ENCODE measurements at regions not wholly inside any gene's neighbourhood (a gene's known extent, or its start where the extent isn't known, plus 50 kb on each side); places are given as distances from the start of the nearest gene placed in this dataset.
"Not testable (repeated sequence)": the region's sequence is repeated elsewhere in the genome, so short reads cannot be mapped to it uniquely, and the experiment has no call there.

DNA sequence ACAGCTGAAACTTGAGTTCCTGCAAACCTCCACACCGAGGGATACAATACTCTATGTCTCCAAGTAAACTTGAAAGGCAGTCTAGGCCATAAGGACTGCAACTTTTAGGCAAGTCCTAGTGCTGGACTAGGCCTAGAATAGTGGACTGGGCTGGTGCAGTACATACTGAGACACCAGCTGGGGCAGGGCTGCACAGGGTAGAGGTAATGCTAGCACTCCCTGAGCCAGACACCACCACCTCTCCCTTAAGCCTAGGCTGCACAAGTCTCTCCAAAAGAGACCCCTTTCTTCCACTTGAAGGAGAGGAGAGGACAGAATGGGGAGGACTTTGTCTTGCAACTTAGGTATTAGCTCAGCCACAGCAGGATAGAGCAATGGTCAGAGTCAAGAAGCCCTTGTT, 65.7 kb upstream of the PTPRK start:
- TF ChIP-seq ZFX (IDR thresholded peaks at IDR 0.05) = no peak
- TF ChIP-seq, protein P1, sequence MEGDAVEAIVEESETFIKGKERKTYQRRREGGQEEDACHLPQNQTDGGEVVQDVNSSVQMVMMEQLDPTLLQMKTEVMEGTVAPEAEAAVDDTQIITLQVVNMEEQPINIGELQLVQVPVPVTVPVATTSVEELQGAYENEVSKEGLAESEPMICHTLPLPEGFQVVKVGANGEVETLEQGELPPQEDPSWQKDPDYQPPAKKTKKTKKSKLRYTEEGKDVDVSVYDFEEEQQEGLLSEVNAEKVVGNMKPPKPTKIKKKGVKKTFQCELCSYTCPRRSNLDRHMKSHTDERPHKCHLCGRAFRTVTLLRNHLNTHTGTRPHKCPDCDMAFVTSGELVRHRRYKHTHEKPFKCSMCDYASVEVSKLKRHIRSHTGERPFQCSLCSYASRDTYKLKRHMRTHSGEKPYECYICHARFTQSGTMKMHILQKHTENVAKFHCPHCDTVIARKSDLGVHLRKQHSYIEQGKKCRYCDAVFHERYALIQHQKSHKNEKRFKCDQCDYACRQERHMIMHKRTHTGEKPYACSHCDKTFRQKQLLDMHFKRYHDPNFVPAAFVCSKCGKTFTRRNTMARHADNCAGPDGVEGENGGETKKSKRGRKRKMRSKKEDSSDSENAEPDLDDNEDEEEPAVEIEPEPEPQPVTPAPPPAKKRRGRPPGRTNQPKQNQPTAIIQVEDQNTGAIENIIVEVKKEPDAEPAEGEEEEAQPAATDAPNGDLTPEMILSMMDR (conservative IDR thresholded peaks at IDR 0.05) = no peak
- H3K27ac ChIP-seq = no peak overlapping the region

- no peak overlapping the region for H3K27ac ChIP-seq
- TF ChIP-seq ZFX (IDR thresholded peaks at IDR 0.05) = no peak
- TF ChIP-seq, protein P1 (conservative IDR thresholded peaks at IDR 0.05) = no peak
Observed at GRCh38 chr6:128580224-128581110, 60.1 kb upstream of the PTPRK start.

DNA sequence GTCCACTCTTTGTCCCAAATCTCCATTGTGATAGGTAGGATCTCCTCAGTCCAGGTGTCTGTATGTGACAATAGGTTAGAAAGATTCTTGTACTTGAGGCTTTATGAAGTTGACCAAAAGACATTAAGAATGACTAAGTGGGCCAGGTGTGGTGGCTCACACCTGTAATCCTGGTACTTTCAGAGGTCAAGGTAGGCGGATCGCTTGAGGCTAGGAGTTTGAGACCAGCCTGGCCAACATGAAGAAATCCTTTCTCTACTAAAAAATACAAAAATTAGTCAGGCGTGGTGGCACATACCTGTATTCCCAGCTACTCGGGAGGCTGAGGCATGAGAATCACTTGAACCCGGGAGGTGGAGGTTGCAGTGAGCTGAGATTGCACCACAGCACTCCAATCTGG, 54.9 kb upstream of the PTPRK start:
- not testable (repeated sequence) for H3K27ac ChIP-seq

GRCh38 chr6:128574402-128574801, 54.0 kb upstream of the PTPRK start:
- TF ChIP-seq, protein P1 (conservative IDR thresholded peaks at IDR 0.05) = no peak
- no peak for TF ChIP-seq ZFX (IDR thresholded peaks at IDR 0.05)
- no peak overlapping the region for H3K27ac ChIP-seq

DNA sequence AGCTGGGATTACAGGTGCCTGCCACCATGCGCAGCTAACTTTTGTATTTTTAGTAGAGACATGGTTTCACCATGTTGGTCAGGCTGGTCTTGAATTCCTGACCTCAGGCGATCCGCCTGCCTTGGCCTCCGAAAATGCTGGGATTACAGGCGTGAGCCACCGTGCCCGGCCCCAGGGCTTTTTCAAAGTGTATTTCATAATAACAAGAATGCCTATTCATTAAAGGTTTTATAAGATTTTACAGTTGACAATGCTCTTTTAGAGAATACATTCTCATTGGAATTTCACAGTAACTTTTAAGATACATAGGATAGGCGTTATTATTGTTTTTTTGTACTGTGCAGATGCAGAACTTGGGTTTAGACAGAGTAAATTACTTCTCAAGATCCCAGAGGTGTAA, 52.6 kb upstream of the PTPRK start:
- TF ChIP-seq, protein P1 (conservative IDR thresholded peaks at IDR 0.05) = no peak
- TF ChIP-seq ZFX (IDR thresholded peaks at IDR 0.05) = no peak

GRCh38 chr6:128572294-128572693, 51.9 kb upstream of the PTPRK start:
- TF ChIP-seq, protein P1 (conservative IDR thresholded peaks at IDR 0.05) = no peak
- no peak for TF ChIP-seq ZFX (IDR thresholded peaks at IDR 0.05)
- H3K27ac ChIP-seq = no peak overlapping the region

More for the DNA sequence above, 52.6 kb upstream of the PTPRK start:
- H3K27ac ChIP-seq = no peak overlapping the region

DNA sequence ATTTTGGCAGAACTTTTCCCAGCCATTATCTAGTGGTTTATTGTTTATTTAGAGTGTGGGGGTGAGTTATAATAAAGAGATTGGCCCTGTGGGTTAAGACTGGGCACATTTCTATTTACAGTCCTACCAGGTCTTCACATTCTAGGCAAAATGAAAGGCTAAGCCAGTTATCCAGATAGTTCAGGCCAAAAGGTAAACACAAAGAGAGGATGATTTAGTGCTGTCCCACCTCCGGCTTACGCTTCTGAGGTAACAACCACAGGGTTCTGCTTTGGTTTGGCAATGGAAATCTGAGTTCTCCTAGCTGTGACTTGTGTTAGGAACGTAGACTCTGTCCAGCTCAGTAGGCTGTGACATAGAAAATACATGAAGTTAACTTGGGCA, 50.3 kb upstream of the PTPRK start:
- no peak overlapping the region for H3K27ac ChIP-seq
- TF ChIP-seq, protein P1 (conservative IDR thresholded peaks at IDR 0.05) = no peak
